ENCODE measurements at regions not wholly inside any gene's neighbourhood (a gene's known extent, or its start where the extent isn't known, plus 50 kb on each side); places are given as distances from the start of the nearest gene placed in this dataset.

GRCh38 chr4:108567831-108568230 is 52.5 kb upstream of the RPL34 start:
- Histone ChIP-seq H3K79me2 (no peaks in the 10 kb centered on the region), H3K27ac (no peak overlapping the region), H3K4me1 (no peaks in the 10 kb centered on the region), H3K4me3 (ENCODE audit: low read depth, low read length) (no peak overlapping the region), H3K36me3 (ENCODE audit: control insufficient read depth, insufficient read depth, low read length) (no peaks in the 10 kb centered on the region), H3K9ac (no peak overlapping the region), H3K9me3 (ENCODE audit: control insufficient read depth, low read length) (no peaks in the 10 kb centered on the region), H3K27me3 (ENCODE audit: control insufficient read depth, insufficient read depth, low read length) (peaks cover 3% of the 10 kb centered on the region), H3K4me2 (ENCODE audit: low read length) (no peak overlapping the region), H2AFZ (no peak overlapping the region)
- TF ChIP-seq CTCF (IDR thresholded peaks at IDR 0.05) = no peak

GRCh38 chr4:108561116-108561515 is 59.3 kb upstream of the RPL34 start:
- Histone ChIP-seq H3K9me3 (ENCODE audit: control insufficient read depth, low read length) (no peaks in the 10 kb centered on the region), H3K27ac (peak overlapping the region; percentile 61), H3K27me3 (ENCODE audit: control insufficient read depth, insufficient read depth, low read length) (no peaks in the 10 kb centered on the region)

GRCh38 chr4:108560616-108561015 is 59.8 kb upstream of the RPL34 start:
- no peak overlapping the region for H3K4me3 ChIP-seq (ENCODE audit: low read depth, low read length)
- H3K27ac ChIP-seq = peak overlapping the region; percentile 61
- no peak for TF ChIP-seq CTCF (IDR thresholded peaks at IDR 0.05)
- no peaks in the 10 kb centered on the region for H3K9me3 ChIP-seq (ENCODE audit: control insufficient read depth, low read length)
- no peaks in the 10 kb centered on the region for H3K36me3 ChIP-seq (ENCODE audit: control insufficient read depth, insufficient read depth, low read length)
- H2AFZ ChIP-seq = no peak overlapping the region
- no peaks in the 10 kb centered on the region for H3K79me2 ChIP-seq
- no peaks in the 10 kb centered on the region for H3K27me3 ChIP-seq (ENCODE audit: control insufficient read depth, insufficient read depth, low read length)
- no peaks in the 10 kb centered on the region for H3K4me1 ChIP-seq
- no peak overlapping the region for H3K9ac ChIP-seq
- no peak overlapping the region for H3K4me2 ChIP-seq (ENCODE audit: low read length)

More at GRCh38 chr4:108561116-108561515, 59.3 kb upstream of the RPL34 start:
- Histone ChIP-seq H3K79me2 (no peaks in the 10 kb centered on the region), H3K36me3 (ENCODE audit: control insufficient read depth, insufficient read depth, low read length) (no peaks in the 10 kb centered on the region), H3K4me2 (ENCODE audit: low read length) (no peak overlapping the region), H3K9ac (no peak overlapping the region), H3K4me3 (ENCODE audit: low read depth, low read length) (no peak overlapping the region), H2AFZ (no peak overlapping the region), H3K4me1 (no peaks in the 10 kb centered on the region)
- TF ChIP-seq CTCF (IDR thresholded peaks at IDR 0.05) = no peak

GRCh38 chr4:108559911-108560310 is 60.5 kb upstream of the RPL34 start:
- no peak overlapping the region for H3K4me2 ChIP-seq (ENCODE audit: low read length)
- H3K27me3 ChIP-seq (ENCODE audit: control insufficient read depth, insufficient read depth, low read length) = no peaks in the 10 kb centered on the region
- no peak overlapping the region for H2AFZ ChIP-seq
- no peak overlapping the region for H3K9ac ChIP-seq
- H3K4me3 ChIP-seq (ENCODE audit: low read depth, low read length) = no peak overlapping the region
- H3K27ac ChIP-seq = peak overlapping the region; percentile 59
- H3K9me3 ChIP-seq (ENCODE audit: control insufficient read depth, low read length) = no peaks in the 10 kb centered on the region
- no peak for TF ChIP-seq CTCF (IDR thresholded peaks at IDR 0.05)
- no peaks in the 10 kb centered on the region for H3K4me1 ChIP-seq
- no peaks in the 10 kb centered on the region for H3K36me3 ChIP-seq (ENCODE audit: control insufficient read depth, insufficient read depth, low read length)
- no peaks in the 10 kb centered on the region for H3K79me2 ChIP-seq

- TF ChIP-seq CTCF (IDR thresholded peaks at IDR 0.05) = no peak
- Histone ChIP-seq H3K27ac (no peak overlapping the region), H3K9ac (no peak overlapping the region), H3K4me2 (ENCODE audit: low read length) (no peak overlapping the region), H3K4me1 (no peaks in the 10 kb centered on the region), H3K79me2 (no peaks in the 10 kb centered on the region), H3K9me3 (ENCODE audit: control insufficient read depth, low read length) (no peaks in the 10 kb centered on the region), H3K4me3 (ENCODE audit: low read depth, low read length) (no peak overlapping the region), H2AFZ (no peak overlapping the region), H3K36me3 (ENCODE audit: control insufficient read depth, insufficient read depth, low read length) (no peaks in the 10 kb centered on the region), H3K27me3 (ENCODE audit: control insufficient read depth, insufficient read depth, low read length) (no peaks in the 10 kb centered on the region)
Measured at GRCh38 chr4:108559068-108559793, 61.1 kb upstream of the RPL34 start.
